RWPE2 (cell line): ENCODE measurements at regions not wholly inside any gene's neighbourhood (a gene's known extent, or its start where the extent isn't known, plus 50 kb on each side); places are given as distances from the start of the nearest gene placed in this dataset.
A peak's percentile ranks its signal among the peaks of the same experiment; 100 is the strongest.

Experiments used
- ATAC-seq: fragments of 200-7000 bp; cut with Tn5 transposase; 3 replicates; pipeline ENCODE4 v1.9.1; 2021; ENCODE audit warnings: low read depth
- DNase-seq: peaks from one replicate; pipeline ENCODE4 v3.0.0-alpha.2; 2020; ENCODE audit warnings: low spot score
- H3K27ac ChIP-seq: fragments of 450-650 bp; 2 replicates; pipeline ENCODE4 v1.5.1; 2017; ENCODE audit warnings: mild to moderate bottlenecking; ENCODE audit not compliant: poor library complexity, severe bottlenecking
- H3K27me3 ChIP-seq: fragments of 250-450 bp; sonication (Bioruptor Pico); 2 replicates; pipeline ENCODE4 v1.5.1; 2021; ENCODE audit warnings: mild to moderate bottlenecking, moderate library complexity; ENCODE audit not compliant: insufficient read depth, poor library complexity, severe bottlenecking
- H3K36me3 ChIP-seq: fragments of 250-450 bp; sonication (Bioruptor Pico); 2 replicates; pipeline ENCODE4 v1.5.1; 2020; ENCODE audit warnings: low read depth, mild to moderate bottlenecking, moderate library complexity
- H3K4me1 ChIP-seq: fragments of 250-450 bp; sonication (Bioruptor Pico); 2 replicates; pipeline ENCODE4 v1.5.1; 2021; ENCODE audit warnings: mild to moderate bottlenecking, moderate library complexity; ENCODE audit not compliant: insufficient read depth, poor library complexity, severe bottlenecking
- H3K4me3 ChIP-seq: fragments of 250-450 bp; sonication (Bioruptor Pico); 2 replicates; pipeline ENCODE4 v1.5.1; 2021; ENCODE audit warnings: mild to moderate bottlenecking, moderate library complexity; ENCODE audit not compliant: severe bottlenecking
- H3K9me3 ChIP-seq: fragments of 250-450 bp; sonication (Bioruptor Pico); 2 replicates; pipeline ENCODE4 v1.5.1; 2021; ENCODE audit warnings: mild to moderate bottlenecking, moderate library complexity; ENCODE audit not compliant: severe bottlenecking
- CTCF ChIP-seq: fragments of 450-650 bp; IDR thresholded peaks from one replicate; pipeline ENCODE4 v1.5.1; 2017; ENCODE audit warnings: mild to moderate bottlenecking, moderate library complexity; ENCODE audit not compliant: poor library complexity, severe bottlenecking

GRCh38 chr11:38687008-38687407 is 2089.0 kb upstream of the RAG2 start:
- H3K27me3 ChIP-seq: no peaks in the 10 kb centered on the region
- no peak overlapping the region for H3K4me3 ChIP-seq
- H3K27ac ChIP-seq: no peak overlapping the region
- ATAC-seq (no peak), DNase-seq (no peak)
- H3K9me3 ChIP-seq: no peaks in the 10 kb centered on the region
- no peaks in the 10 kb centered on the region for H3K4me1 ChIP-seq
- no peak for TF ChIP-seq CTCF
- H3K36me3 ChIP-seq: no peaks in the 10 kb centered on the region

DNA sequence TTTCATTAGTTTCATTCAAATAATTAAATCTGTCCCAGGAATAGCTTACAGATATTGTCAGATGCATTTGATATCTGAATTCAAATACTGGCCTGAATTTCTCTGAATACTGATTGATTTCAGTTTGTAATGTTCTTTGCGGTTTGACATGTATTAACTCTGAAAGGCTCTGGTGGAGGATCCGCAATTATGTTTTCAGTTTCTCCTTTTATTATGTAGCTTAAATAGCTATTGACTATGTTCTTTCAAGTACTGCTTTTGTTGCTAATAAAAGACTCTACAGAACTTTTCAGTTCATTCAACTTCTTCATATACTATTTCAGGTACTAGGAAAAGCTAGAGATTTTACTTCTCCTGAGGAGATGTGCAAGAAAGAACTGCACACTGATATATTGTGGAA is 2085.4 kb upstream of the RAG2 start:
- Histone ChIP-seq H3K4me1 (no peaks in the 10 kb centered on the region), H3K9me3 (no peaks in the 10 kb centered on the region), H3K27me3 (no peaks in the 10 kb centered on the region), H3K4me3 (no peak overlapping the region), H3K27ac (no peak overlapping the region), H3K36me3 (no peaks in the 10 kb centered on the region)
- no peak for DNase-seq
- ATAC-seq: no peak
- no peak for TF ChIP-seq CTCF

GRCh38 chr11:38680746-38681145 is 2082.7 kb upstream of the RAG2 start:
- Histone ChIP-seq H3K4me3 (no peak overlapping the region), H3K9me3 (no peaks in the 10 kb centered on the region), H3K27me3 (no peaks in the 10 kb centered on the region), H3K4me1 (no peaks in the 10 kb centered on the region), H3K27ac (no peak overlapping the region), H3K36me3 (no peaks in the 10 kb centered on the region)
- DNase-seq (no peak), ATAC-seq (no peak; the same call in 2 of the 3 replicates)
- no peak for TF ChIP-seq CTCF

GRCh38 chr11:38680166-38680565 is 2082.1 kb upstream of the RAG2 start:
- Histone ChIP-seq H3K27me3 (no peaks in the 10 kb centered on the region), H3K4me3 (no peak overlapping the region), H3K9me3 (no peaks in the 10 kb centered on the region), H3K4me1 (no peaks in the 10 kb centered on the region), H3K27ac (no peak overlapping the region), H3K36me3 (no peaks in the 10 kb centered on the region)
- DNase-seq (no peak), ATAC-seq (no peak)
- TF ChIP-seq CTCF: no peak

GRCh38 chr11:38672445-38672844 is 2074.4 kb upstream of the RAG2 start:
- no peaks in the 10 kb centered on the region for H3K36me3 ChIP-seq
- peaks cover 5% of the 10 kb centered on the region for H3K9me3 ChIP-seq
- ATAC-seq (peak; percentile 60; the same call in 2 of the 3 replicates), DNase-seq (no peak)
- H3K27me3 ChIP-seq: no peaks in the 10 kb centered on the region
- TF ChIP-seq CTCF: no peak
- no peak overlapping the region for H3K4me3 ChIP-seq
- peak overlapping the region; percentile 45 for H3K27ac ChIP-seq
- H3K4me1 ChIP-seq: no peaks in the 10 kb centered on the region
